Esophagus squamous epithelium (tissue), 4 donors: ENCODE measurements at regions not wholly inside any gene's neighbourhood (a gene's known extent, or its start where the extent isn't known, plus 50 kb on each side); places are given as distances from the start of the nearest gene placed in this dataset.

Experiments
- CTCF ChIP-seq, 6 experiments: fragments of 450-650 bp in 4 of 6; fragments of 200-600 bp in 2 of 6; sonication (generic) in 2 of 6; IDR thresholded peaks; one replicate each; pipeline ENCODE4 v1.5.1; 2016 to 2019; ENCODE audit warnings: antibody characterized with exemption in 6 of 6, mild to moderate bottlenecking in 4 of 6, moderate library complexity in 4 of 6
- POLR2A ChIP-seq, 4 donors: fragments of 450-650 bp; IDR thresholded peaks; one replicate each; pipeline ENCODE4 v1.6.1; 2017; ENCODE audit warnings: antibody characterized with exemption in 4 of 4, mild to moderate bottlenecking in 4 of 4, moderate library complexity in 3 of 4

DNA sequence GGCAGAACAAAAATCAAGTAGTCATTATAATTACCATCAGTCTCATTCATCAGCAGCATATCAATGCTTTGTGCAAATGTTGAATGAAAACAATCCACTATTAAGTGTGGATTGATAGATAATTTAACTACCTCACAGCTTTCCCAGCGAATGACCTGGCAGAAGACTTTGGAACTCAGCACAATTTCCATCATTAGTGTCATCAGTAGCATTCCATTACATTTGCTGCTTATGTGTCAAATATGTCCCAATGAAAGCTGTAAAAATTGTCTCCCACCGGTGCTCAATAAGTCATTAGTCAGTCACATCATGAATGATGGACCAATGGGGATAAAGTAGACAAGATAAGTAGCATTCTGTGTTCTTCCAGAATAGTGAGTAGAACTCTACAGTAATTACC, 1513.5 kb upstream of the PRR20A start:
- no peak for TF ChIP-seq CTCF (IDR thresholded peaks at IDR 0.05)
- no peak for TF ChIP-seq POLR2A (IDR thresholded peaks at IDR 0.05)
